ENCODE measurements at regions not wholly inside any gene's neighbourhood (a gene's known extent, or its start where the extent isn't known, plus 50 kb on each side); places are given as distances from the start of the nearest gene placed in this dataset.

DNA sequence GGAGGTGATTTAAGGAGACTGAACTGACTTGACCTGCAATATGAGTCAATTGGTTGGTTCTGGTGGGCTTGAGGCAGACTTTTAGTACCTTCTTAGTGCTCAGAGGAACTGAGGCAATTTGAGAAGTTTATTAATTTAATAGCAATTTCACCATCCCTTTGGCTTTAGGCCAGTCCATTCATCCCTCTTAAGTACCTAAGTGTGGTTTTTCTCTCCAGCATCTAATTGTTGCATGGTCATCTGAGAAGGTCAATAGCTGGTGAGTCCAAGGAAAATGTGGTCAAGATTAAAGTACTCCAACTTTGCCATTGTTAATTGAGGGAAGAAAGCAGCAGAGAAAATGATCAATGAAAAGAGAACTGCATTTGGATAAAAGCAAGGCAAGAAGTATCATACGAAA lies 115.4 kb upstream of the DYRK2 start:
- TF ChIP-seq, protein P1, sequence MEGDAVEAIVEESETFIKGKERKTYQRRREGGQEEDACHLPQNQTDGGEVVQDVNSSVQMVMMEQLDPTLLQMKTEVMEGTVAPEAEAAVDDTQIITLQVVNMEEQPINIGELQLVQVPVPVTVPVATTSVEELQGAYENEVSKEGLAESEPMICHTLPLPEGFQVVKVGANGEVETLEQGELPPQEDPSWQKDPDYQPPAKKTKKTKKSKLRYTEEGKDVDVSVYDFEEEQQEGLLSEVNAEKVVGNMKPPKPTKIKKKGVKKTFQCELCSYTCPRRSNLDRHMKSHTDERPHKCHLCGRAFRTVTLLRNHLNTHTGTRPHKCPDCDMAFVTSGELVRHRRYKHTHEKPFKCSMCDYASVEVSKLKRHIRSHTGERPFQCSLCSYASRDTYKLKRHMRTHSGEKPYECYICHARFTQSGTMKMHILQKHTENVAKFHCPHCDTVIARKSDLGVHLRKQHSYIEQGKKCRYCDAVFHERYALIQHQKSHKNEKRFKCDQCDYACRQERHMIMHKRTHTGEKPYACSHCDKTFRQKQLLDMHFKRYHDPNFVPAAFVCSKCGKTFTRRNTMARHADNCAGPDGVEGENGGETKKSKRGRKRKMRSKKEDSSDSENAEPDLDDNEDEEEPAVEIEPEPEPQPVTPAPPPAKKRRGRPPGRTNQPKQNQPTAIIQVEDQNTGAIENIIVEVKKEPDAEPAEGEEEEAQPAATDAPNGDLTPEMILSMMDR (IDR thresholded peaks at IDR 0.05; ENCODE audit: borderline replicate concordance, extremely low read depth, low read length, poor library complexity, severe bottlenecking) = no peak
- TF ChIP-seq EZH2 (IDR thresholded peaks at IDR 0.05; ENCODE audit: borderline replicate concordance, low read depth, low read length, severe bottlenecking) = no peak
